Activated T-helper 1 cell treated with anti-CD3 and anti-CD28 coated beads, Interleukin-12 subunit alpha, Interleukin-12 subunit beta, Interleukin-2, Interleukin-4 antibody, amounts not matched to agents 30 ng/mL and 10 ng/mL and 1 ng/mL, durations not matched to agents 14 hours and 24 hours and 36 hours (primary cell): ENCODE measurements at regions not wholly inside any gene's neighbourhood (a gene's known extent, or its start where the extent isn't known, plus 50 kb on each side); places are given as distances from the start of the nearest gene placed in this dataset.

Source experiments
- DNase-seq: peaks from one replicate; pipeline ENCODE4 v3.0.0; 2021; ENCODE audit warnings: low spot score
- H3K27ac Mint-ChIP-seq: one replicate; pipeline ENCODE4 v1.8.0; 2021; ENCODE audit warnings: mild to moderate bottlenecking, mixed read lengths
- H3K27me3 Mint-ChIP-seq: one replicate; pipeline ENCODE4 v1.8.0; 2022; ENCODE audit warnings: mild to moderate bottlenecking, moderate library complexity, mixed read lengths; ENCODE audit not compliant: insufficient read depth
- H3K36me3 Mint-ChIP-seq: one replicate; pipeline ENCODE4 v1.8.0; 2021; ENCODE audit warnings: low read depth, mixed read lengths
- H3K4me1 Mint-ChIP-seq: one replicate; pipeline ENCODE4 v1.8.0; 2021; ENCODE audit warnings: low read depth, mixed read lengths
- H3K4me3 Mint-ChIP-seq: one replicate; pipeline ENCODE4 v1.8.0; 2021; ENCODE audit warnings: mild to moderate bottlenecking, moderate library complexity, mixed read lengths
- H3K9me3 Mint-ChIP-seq: one replicate; pipeline ENCODE4 v1.8.0; 2021; ENCODE audit warnings: mixed read lengths
- intact Hi-C: fragments of 100-400 bp; cut with micrococcal nuclease; formaldehyde crosslinking; loops from one replicate; pipeline ENCODE4 v1.15.1; 2024

GRCh38 chr12:93019212-93019927 is 90.3 kb upstream of the EEA1 start:
- Mint-ChIP-seq H3K4me1 (no peaks in the 10 kb centered on the region), H3K36me3 (no peaks in the 10 kb centered on the region), H3K9me3 (no peaks in the 10 kb centered on the region), H3K27ac (no peak overlapping the region), H3K27me3 (no peaks in the 10 kb centered on the region), H3K4me3 (no peak overlapping the region)
- no peak for DNase-seq
- intact Hi-C loops: no loop called here

GRCh38 chr12:93019975-93020630 is 91.0 kb upstream of the EEA1 start:
- Mint-ChIP-seq H3K4me1 (no peaks in the 10 kb centered on the region), H3K27ac (no peak overlapping the region), H3K4me3 (no peak overlapping the region), H3K27me3 (no peaks in the 10 kb centered on the region), H3K36me3 (no peaks in the 10 kb centered on the region), H3K9me3 (no peaks in the 10 kb centered on the region)
- DNase-seq: no peak
- intact Hi-C loops: no loop called here

- Mint-ChIP-seq H3K27me3 (no peaks in the 10 kb centered on the region), H3K36me3 (no peaks in the 10 kb centered on the region), H3K4me1 (no peaks in the 10 kb centered on the region), H3K27ac (no peak overlapping the region), H3K4me3 (no peak overlapping the region), H3K9me3 (no peaks in the 10 kb centered on the region)
- no peak for DNase-seq
- intact Hi-C loops: no loop called here
These were observed 91.8 kb upstream of the EEA1 start for GRCh38 chr12:93020631-93021597.

GRCh38 chr12:93022603-93023340 is 93.7 kb upstream of the EEA1 start:
- H3K4me1 Mint-ChIP-seq: no peaks in the 10 kb centered on the region
- DNase-seq: no peak
- no peak overlapping the region for H3K4me3 Mint-ChIP-seq
- H3K36me3 Mint-ChIP-seq: no peaks in the 10 kb centered on the region
- no peaks in the 10 kb centered on the region for H3K27me3 Mint-ChIP-seq
- H3K27ac Mint-ChIP-seq: no peak overlapping the region
- H3K9me3 Mint-ChIP-seq: no peaks in the 10 kb centered on the region
- intact Hi-C loops: no loop called here

GRCh38 chr12:93025145-93026103 is 96.3 kb upstream of the EEA1 start:
- intact Hi-C loops: loop anchor here (1.0 to 5.0 kb wide), 5 partner anchors 38 to 394 kb away; partner anchors contain the start of gene NUDT4
- peaks cover 2% of the 10 kb centered on the region for H3K27me3 Mint-ChIP-seq
- no peaks in the 10 kb centered on the region for H3K9me3 Mint-ChIP-seq
- no peak overlapping the region for H3K4me3 Mint-ChIP-seq
- DNase-seq: no peak
- H3K36me3 Mint-ChIP-seq: no peaks in the 10 kb centered on the region
- H3K27ac Mint-ChIP-seq: no peak overlapping the region
- H3K4me1 Mint-ChIP-seq: no peaks in the 10 kb centered on the region

GRCh38 chr12:93027041-93027440 is 97.9 kb upstream of the EEA1 start:
- H3K4me3 Mint-ChIP-seq: no peak overlapping the region
- no peaks in the 10 kb centered on the region for H3K4me1 Mint-ChIP-seq
- H3K27me3 Mint-ChIP-seq: peaks cover 4% of the 10 kb centered on the region
- no peak overlapping the region for H3K27ac Mint-ChIP-seq
- intact Hi-C loops: loop anchor here (5.0 kb wide), 2 partner anchors 240 to 350 kb away; partner anchors contain the start of gene NUDT4
- H3K36me3 Mint-ChIP-seq: no peaks in the 10 kb centered on the region
- H3K9me3 Mint-ChIP-seq: no peaks in the 10 kb centered on the region
- DNase-seq: no peak

- Mint-ChIP-seq H3K9me3 (no peaks in the 10 kb centered on the region), H3K36me3 (no peaks in the 10 kb centered on the region), H3K27ac (no peak overlapping the region), H3K27me3 (peaks cover 4% of the 10 kb centered on the region), H3K4me1 (no peaks in the 10 kb centered on the region), H3K4me3 (no peak overlapping the region)
- no peak for DNase-seq
- intact Hi-C loops: loop anchor here (5.0 kb wide), 2 partner anchors 242 to 348 kb away; partner anchors contain the start of gene NUDT4
These were observed 100.0 kb upstream of the EEA1 start for GRCh38 chr12:93029091-93029490.

- Mint-ChIP-seq H3K9me3 (no peaks in the 10 kb centered on the region), H3K36me3 (no peaks in the 10 kb centered on the region), H3K27ac (no peak overlapping the region), H3K27me3 (peaks cover 4% of the 10 kb centered on the region), H3K4me3 (no peak overlapping the region), H3K4me1 (no peaks in the 10 kb centered on the region)
- no peak for DNase-seq
- intact Hi-C loops: no loop called here
These were observed 101.9 kb upstream of the EEA1 start for GRCh38 chr12:93031028-93031427.

- Mint-ChIP-seq H3K9me3 (no peaks in the 10 kb centered on the region), H3K27ac (no peak overlapping the region), H3K4me1 (no peaks in the 10 kb centered on the region), H3K27me3 (peaks cover 8% of the 10 kb centered on the region), H3K36me3 (no peaks in the 10 kb centered on the region), H3K4me3 (no peak overlapping the region)
- intact Hi-C loops: no loop called here
- DNase-seq: no peak
These were observed 103.7 kb upstream of the EEA1 start for GRCh38 chr12:93032758-93033157.

GRCh38 chr12:93033948-93034347 is 104.9 kb upstream of the EEA1 start:
- H3K27me3 Mint-ChIP-seq: peaks cover 7% of the 10 kb centered on the region
- H3K36me3 Mint-ChIP-seq: no peaks in the 10 kb centered on the region
- H3K9me3 Mint-ChIP-seq: no peaks in the 10 kb centered on the region
- intact Hi-C loops: no loop called here
- H3K4me3 Mint-ChIP-seq: no peak overlapping the region
- no peak for DNase-seq
- H3K27ac Mint-ChIP-seq: no peak overlapping the region
- H3K4me1 Mint-ChIP-seq: no peaks in the 10 kb centered on the region

- no peaks in the 10 kb centered on the region for H3K4me1 Mint-ChIP-seq
- peaks cover 5% of the 10 kb centered on the region for H3K27me3 Mint-ChIP-seq
- no peak for DNase-seq
- H3K9me3 Mint-ChIP-seq: no peaks in the 10 kb centered on the region
- H3K4me3 Mint-ChIP-seq: no peak overlapping the region
- H3K36me3 Mint-ChIP-seq: no peaks in the 10 kb centered on the region
- no peak overlapping the region for H3K27ac Mint-ChIP-seq
- intact Hi-C loops: no loop called here
These were observed 110.0 kb upstream of the EEA1 start for GRCh38 chr12:93039062-93039461.
